Uterus (tissue), 3 donors: ENCODE measurements at regions not wholly inside any gene's neighbourhood (a gene's known extent, or its start where the extent isn't known, plus 50 kb on each side); places are given as distances from the start of the nearest gene placed in this dataset.
A peak's percentile ranks its signal among the peaks of the same experiment; 100 is the strongest.
"Not testable (repeated sequence)": the region's sequence is repeated elsewhere in the genome, so short reads cannot be mapped to it uniquely, and the experiment has no call there.

Source experiments
- DNase-seq, 2 donors: peaks; one replicate each; pipeline ENCODE4 v3.0.0-alpha.2; 2019 to 2020
- H3K27ac ChIP-seq, 2 donors: fragments of 200-600 bp; sonication (generic); 1 replicate in 1 of 2; 2 replicates in 1 of 2; pipeline ENCODE4 v1.5.1; 2016 to 2018
- H3K27me3 ChIP-seq, 2 donors: fragments of 200-600 bp; sonication (generic); one replicate each; pipeline ENCODE4 v1.5.1; 2018 to 2019; ENCODE audit warnings: control low read depth in 1 of 2
- H3K36me3 ChIP-seq, 2 donors: fragments of 200-600 bp; sonication (generic); one replicate each; pipeline ENCODE4 v1.5.1; 2019; ENCODE audit warnings: control low read depth in 1 of 2
- H3K4me1 ChIP-seq, 2 donors: fragments of 200-600 bp; sonication (generic); one replicate each; pipeline ENCODE4 v1.5.1; 2018 to 2019; ENCODE audit warnings: control low read depth in 1 of 2
- H3K4me3 ChIP-seq, 2 donors: fragments of 200-600 bp; sonication (generic); 1 replicate in 1 of 2; 2 replicates in 1 of 2; pipeline ENCODE4 v1.5.1; 2018 to 2019; ENCODE audit warnings: mild to moderate bottlenecking in 1 of 2
- H3K9me3 ChIP-seq, 2 donors: fragments of 200-600 bp; sonication (generic); one replicate each; pipeline ENCODE4 v1.5.1; 2019; ENCODE audit warnings: control low read depth in 1 of 2
- CTCF ChIP-seq, 4 experiments: fragments of 200-600 bp in 2 of 4; fragments of 450-650 bp in 2 of 4; sonication (generic) in 2 of 4; IDR thresholded peaks; one replicate each; pipeline ENCODE4 v1.5.1; 2016 to 2019; ENCODE audit warnings: antibody characterized with exemption in 4 of 4, mild to moderate bottlenecking in 2 of 4, moderate library complexity in 1 of 4
- POLR2A ChIP-seq, 2 donors: fragments of 450-650 bp; IDR thresholded peaks; one replicate each; pipeline ENCODE4 v1.6.1; 2016; ENCODE audit warnings: antibody characterized with exemption in 2 of 2, mild to moderate bottlenecking in 1 of 2, moderate library complexity in 1 of 2
- intact Hi-C: fragments of 100-400 bp; cut with DNase I; formaldehyde crosslinking; loops from one replicate; pipeline ENCODE4 v1.15.1; 2023; ENCODE audit warnings: low total_unique reads
- donor health status: DM: yes; HTN: yes; CAD: no.

GRCh38 chr19:41510484-41510883 is 65.5 kb upstream of the CEACAM21 start:
- H3K4me3 ChIP-seq = no peak overlapping the region
- DNase-seq = no peak
- no peaks in the 10 kb centered on the region for H3K27me3 ChIP-seq
- H3K9me3 ChIP-seq = no peaks in the 10 kb centered on the region
- TF ChIP-seq CTCF (IDR thresholded peaks at IDR 0.05) = no peak
- TF ChIP-seq POLR2A (IDR thresholded peaks at IDR 0.05) = no peak
- intact Hi-C loops = no loop called here
- no peak overlapping the region for H3K27ac ChIP-seq
- no peaks in the 10 kb centered on the region for H3K36me3 ChIP-seq
- H3K4me1 ChIP-seq = no peaks in the 10 kb centered on the region

GRCh38 chr19:41511628-41512027 is 64.3 kb upstream of the CEACAM21 start:
- no peak overlapping the region for H3K27ac ChIP-seq
- H3K9me3 ChIP-seq = no peaks in the 10 kb centered on the region
- no peaks in the 10 kb centered on the region for H3K36me3 ChIP-seq
- DNase-seq = no peak
- intact Hi-C loops = no loop called here
- no peaks in the 10 kb centered on the region for H3K27me3 ChIP-seq
- H3K4me1 ChIP-seq = no peaks in the 10 kb centered on the region
- TF ChIP-seq CTCF (IDR thresholded peaks at IDR 0.05) (no peak), POLR2A (IDR thresholded peaks at IDR 0.05) (no peak)
- H3K4me3 ChIP-seq = no peak overlapping the region

- Histone ChIP-seq H3K9me3 (no peaks in the 10 kb centered on the region), H3K36me3 (no peaks in the 10 kb centered on the region), H3K4me1 (no peaks in the 10 kb centered on the region), H3K27ac (no peak overlapping the region), H3K4me3 (no peak overlapping the region), H3K27me3 (peaks cover 0 to 16% of the 10 kb centered on the region in 2 donors)
- DNase-seq = no peak
- intact Hi-C loops = no loop called here
- TF ChIP-seq POLR2A (IDR thresholded peaks at IDR 0.05) (no peak), CTCF (IDR thresholded peaks at IDR 0.05) (no peak)
Measured at GRCh38 chr19:41515015-41515652, 60.8 kb upstream of the CEACAM21 start.

- H3K9me3 ChIP-seq, H3K27ac ChIP-seq, H3K4me3 ChIP-seq, H3K4me1 ChIP-seq, H3K36me3 ChIP-seq, DNase-seq, intact Hi-C loops: not testable (repeated sequence)
- peaks cover 0 to 19% of the 10 kb centered on the region in 2 donors for H3K27me3 ChIP-seq
Measured at GRCh38 chr19:41516292-41517171, 59.4 kb upstream of the CEACAM21 start.

DNA sequence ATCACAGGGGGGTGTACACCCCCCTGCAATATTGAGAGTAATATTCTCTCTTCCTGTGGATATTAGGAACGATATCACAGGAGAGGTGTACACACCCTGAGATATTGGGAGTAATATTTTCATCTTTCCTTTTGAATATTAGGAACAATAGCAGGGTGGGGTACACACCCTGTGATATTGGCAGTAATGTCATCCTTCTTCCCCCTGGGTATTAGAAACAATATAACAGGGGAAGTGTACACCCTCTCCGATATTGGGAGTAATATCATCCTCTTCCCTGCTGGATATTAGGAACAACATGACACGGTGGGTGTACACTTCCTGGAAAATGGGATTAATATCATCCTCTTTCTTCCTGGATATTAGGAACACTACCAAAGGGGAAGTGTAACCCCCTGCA is 57.8 kb upstream of the CEACAM21 start:
- H3K27me3 ChIP-seq = peaks cover 0 to 26% of the 10 kb centered on the region in 2 donors
- H3K4me1 ChIP-seq = peaks cover 0 to 7% of the 10 kb centered on the region in 2 donors
- H3K9me3 ChIP-seq = no peaks in the 10 kb centered on the region
- DNase-seq = no peak
- intact Hi-C loops = no loop called here
- no peak overlapping the region for H3K27ac ChIP-seq
- H3K36me3 ChIP-seq = no peaks in the 10 kb centered on the region
- H3K4me3 ChIP-seq = no peak overlapping the region
- no peak for TF ChIP-seq POLR2A (IDR thresholded peaks at IDR 0.05)
- TF ChIP-seq CTCF (IDR thresholded peaks at IDR 0.05) = no peak

DNA sequence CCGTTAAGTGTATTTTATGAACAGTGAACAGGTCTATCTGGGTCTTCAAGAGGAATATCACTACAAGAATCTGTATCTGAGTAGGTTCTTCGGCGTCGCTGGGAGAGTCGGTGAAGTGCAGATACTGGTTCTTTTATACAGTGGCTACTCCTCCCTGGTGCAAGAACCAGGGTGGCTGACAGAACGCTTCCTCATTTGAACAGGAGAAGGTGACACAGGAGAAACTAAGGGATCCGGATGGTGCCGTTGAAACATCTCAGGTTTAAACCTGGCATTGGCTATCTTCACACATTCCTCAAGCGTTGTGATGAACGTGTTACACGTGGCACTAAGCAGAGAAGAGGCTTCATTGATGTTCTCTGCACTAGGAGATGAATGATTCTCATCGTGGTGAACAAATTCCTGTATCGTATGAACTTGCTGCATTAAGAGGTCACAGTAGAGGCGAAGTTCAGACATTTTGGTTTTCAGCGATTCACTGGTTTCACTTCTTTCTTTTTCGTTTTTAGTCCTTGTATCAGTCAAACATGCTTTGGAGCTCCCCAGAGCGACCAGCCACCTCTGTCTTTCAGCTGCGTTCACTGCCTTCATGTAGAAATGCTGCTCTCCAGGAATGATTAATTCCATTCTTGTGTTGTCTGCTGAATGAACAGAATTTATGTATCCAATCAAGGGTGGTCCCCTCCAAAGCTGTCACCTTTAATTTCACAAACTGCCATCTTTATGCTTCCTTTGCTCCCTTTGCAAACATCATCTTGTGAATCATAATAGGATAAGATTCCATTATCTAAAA is 54.6 kb upstream of the CEACAM21 start:
- DNase-seq, H3K4me1 ChIP-seq, H3K36me3 ChIP-seq, H3K9me3 ChIP-seq, intact Hi-C loops, H3K4me3 ChIP-seq: not testable (repeated sequence)
- Histone ChIP-seq H3K27me3 (peaks cover 0 to 34% of the 10 kb centered on the region in 2 donors), H3K27ac (peak overlapping the region in 1 of 2 donors; percentile 19)
